Mucosa of gallbladder (tissue), 1 donor: ENCODE measurements at regions not wholly inside any gene's neighbourhood (a gene's known extent, or its start where the extent isn't known, plus 50 kb on each side); places are given as distances from the start of the nearest gene placed in this dataset.
"Not testable (repeated sequence)": the region's sequence is repeated elsewhere in the genome, so short reads cannot be mapped to it uniquely, and the experiment has no call there.

Experiments used
- DNase-seq: peaks from one replicate; pipeline ENCODE4 v3.0.0-alpha.2; 2020; ENCODE audit warnings: low spot score
- donor health status: DM: no; HTN: no; CAD: no.

GRCh38 chr6:122265755-122266154 is 133.7 kb upstream of the HSF2 start:
- DNase-seq = no peak

GRCh38 chr6:122268394-122268793 is 131.1 kb upstream of the HSF2 start:
- no peak for DNase-seq

GRCh38 chr6:122276637-122277036 is 122.8 kb upstream of the HSF2 start:
- no peak for DNase-seq

- not testable (repeated sequence) for DNase-seq
Observed at GRCh38 chr6:122280105-122281021, 119.1 kb upstream of the HSF2 start.

- DNase-seq = no peak
Observed at GRCh38 chr6:122283884-122284283, 115.6 kb upstream of the HSF2 start.

GRCh38 chr6:122284848-122285247 is 114.6 kb upstream of the HSF2 start:
- DNase-seq = no peak

- no peak for DNase-seq
Observed at GRCh38 chr6:122285292-122285913, 114.0 kb upstream of the HSF2 start.

- no peak for DNase-seq
Observed at GRCh38 chr6:122286512-122286911, 112.9 kb upstream of the HSF2 start.

- no peak for DNase-seq
Observed at GRCh38 chr6:122289762-122290539, 109.5 kb upstream of the HSF2 start.

- DNase-seq = no peak
Observed at GRCh38 chr6:122297010-122297409, 102.4 kb upstream of the HSF2 start.

GRCh38 chr6:122302067-122302466 is 97.4 kb upstream of the HSF2 start:
- DNase-seq = no peak

- DNase-seq = no peak
Observed at GRCh38 chr6:122307577-122307976, 91.9 kb upstream of the HSF2 start.

GRCh38 chr6:122308074-122308473 is 91.4 kb upstream of the HSF2 start:
- DNase-seq = no peak

GRCh38 chr6:122315842-122316241 is 83.6 kb upstream of the HSF2 start:
- DNase-seq = no peak

- DNase-seq = no peak
Observed at GRCh38 chr6:122322824-122323223, 76.6 kb upstream of the HSF2 start.

GRCh38 chr6:122323361-122323760 is 76.1 kb upstream of the HSF2 start:
- DNase-seq = no peak

- DNase-seq = no peak
Observed at GRCh38 chr6:122330315-122330714, 69.1 kb upstream of the HSF2 start.

- DNase-seq = no peak
Observed at GRCh38 chr6:122337645-122338044, 61.8 kb upstream of the HSF2 start.

- no peak for DNase-seq
Observed at GRCh38 chr6:122339661-122340060, 59.8 kb upstream of the HSF2 start.

- no peak for DNase-seq
Observed at GRCh38 chr6:122347280-122347679, 52.2 kb upstream of the HSF2 start.

GRCh38 chr6:122347751-122348150 is 51.7 kb upstream of the HSF2 start:
- DNase-seq = no peak
